Thyroid gland (tissue), 4 donors: ENCODE measurements at regions not wholly inside any gene's neighbourhood (a gene's known extent, or its start where the extent isn't known, plus 50 kb on each side); places are given as distances from the start of the nearest gene placed in this dataset.

Experiments
- DNase-seq, 2 donors: peaks; one replicate each; pipeline ENCODE4 v3.0.0-alpha.2; 2019
- H3K27ac ChIP-seq, 3 donors: fragments of 200-600 bp; sonication (generic); 1 replicate in 2 of 3; 2 replicates in 1 of 3; pipeline ENCODE4 v1.5.1; 2016 to 2019; ENCODE audit warnings: mild to moderate bottlenecking in 1 of 3, moderate library complexity in 1 of 3
- H3K27me3 ChIP-seq: fragments of 200-600 bp; sonication (generic); one replicate; pipeline ENCODE4 v1.5.1; 2019
- H3K36me3 ChIP-seq, 2 donors: fragments of 200-600 bp; sonication (generic); one replicate each; pipeline ENCODE4 v1.5.1; 2016 to 2019
- H3K4me1 ChIP-seq, 2 donors: fragments of 200-600 bp; sonication (generic); one replicate each; pipeline ENCODE4 v1.5.1; 2017 to 2019
- H3K4me3 ChIP-seq, 3 donors: fragments of 200-600 bp; sonication (generic); replicated peaks in 1 of 3; 1 replicate in 2 of 3; 2 replicates in 1 of 3; pipeline ENCODE4 v1.5.1; 2016; ENCODE audit warnings: mild to moderate bottlenecking in 1 of 3
- H3K9me3 ChIP-seq: fragments of 200-600 bp; sonication (generic); one replicate; pipeline ENCODE4 v1.5.1; 2017
- POLR2A ChIP-seq, 2 donors: fragments of 450-650 bp; IDR thresholded peaks; one replicate each; pipeline ENCODE4 v1.6.1; 2017; ENCODE audit warnings: antibody characterized with exemption in 2 of 2, mild to moderate bottlenecking in 2 of 2, moderate library complexity in 1 of 2
- WGBS, 2 donors: methylation state at CpG; one replicate each; pipeline ENCODE4 v1.1.5; 2017; 5-methylcytosine and 5-hydroxymethylcytosine counted together
- intact Hi-C: fragments of 100-400 bp; cut with DNase I; formaldehyde crosslinking; loops from one replicate; pipeline ENCODE4 v1.15.1; 2023
- TF ChIP-seq, protein P1 (sequence below), 6 experiments: fragments of 200-600 bp in 3 of 6; fragments of 450-650 bp in 3 of 6; sonication (generic) in 3 of 6; IDR thresholded peaks; one replicate each; pipeline ENCODE4 v1.5.1; 2016 to 2019; ENCODE audit warnings: antibody characterized with exemption in 6 of 6, mild to moderate bottlenecking in 2 of 6, inconsistent platforms in 1 of 6, moderate library complexity in 1 of 6

- H3K4me1 ChIP-seq = peaks cover 5 to 7% of the 10 kb centered on the region in 2 donors
- no peaks in the 10 kb centered on the region for H3K36me3 ChIP-seq
- H3K27ac ChIP-seq = no peak overlapping the region
- intact Hi-C loops = no loop called here
- no peak overlapping the region for H3K4me3 ChIP-seq
- TF ChIP-seq, protein P1, sequence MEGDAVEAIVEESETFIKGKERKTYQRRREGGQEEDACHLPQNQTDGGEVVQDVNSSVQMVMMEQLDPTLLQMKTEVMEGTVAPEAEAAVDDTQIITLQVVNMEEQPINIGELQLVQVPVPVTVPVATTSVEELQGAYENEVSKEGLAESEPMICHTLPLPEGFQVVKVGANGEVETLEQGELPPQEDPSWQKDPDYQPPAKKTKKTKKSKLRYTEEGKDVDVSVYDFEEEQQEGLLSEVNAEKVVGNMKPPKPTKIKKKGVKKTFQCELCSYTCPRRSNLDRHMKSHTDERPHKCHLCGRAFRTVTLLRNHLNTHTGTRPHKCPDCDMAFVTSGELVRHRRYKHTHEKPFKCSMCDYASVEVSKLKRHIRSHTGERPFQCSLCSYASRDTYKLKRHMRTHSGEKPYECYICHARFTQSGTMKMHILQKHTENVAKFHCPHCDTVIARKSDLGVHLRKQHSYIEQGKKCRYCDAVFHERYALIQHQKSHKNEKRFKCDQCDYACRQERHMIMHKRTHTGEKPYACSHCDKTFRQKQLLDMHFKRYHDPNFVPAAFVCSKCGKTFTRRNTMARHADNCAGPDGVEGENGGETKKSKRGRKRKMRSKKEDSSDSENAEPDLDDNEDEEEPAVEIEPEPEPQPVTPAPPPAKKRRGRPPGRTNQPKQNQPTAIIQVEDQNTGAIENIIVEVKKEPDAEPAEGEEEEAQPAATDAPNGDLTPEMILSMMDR (IDR thresholded peaks at IDR 0.05) = no peak
- no peak for TF ChIP-seq POLR2A (IDR thresholded peaks at IDR 0.05)
- peak; percentile 66 to 80 for DNase-seq
- no peaks in the 10 kb centered on the region for H3K9me3 ChIP-seq
- H3K27me3 ChIP-seq = peaks cover 4% of the 10 kb centered on the region
- WGBS, 2 donors = 29 to 35% methylated on average over 6 of the region's 6 CpGs
Observed at GRCh38 chr12:3362737-3363136, 128.3 kb upstream of the PRMT8 start.

- no peak for TF ChIP-seq POLR2A (IDR thresholded peaks at IDR 0.05)
- TF ChIP-seq, protein P1 (IDR thresholded peaks at IDR 0.05) = no peak
- peaks cover 5 to 7% of the 10 kb centered on the region in 2 donors for H3K4me1 ChIP-seq
- DNase-seq = no peak
- H3K36me3 ChIP-seq = no peaks in the 10 kb centered on the region
- intact Hi-C loops = no loop called here
- H3K27me3 ChIP-seq = peaks cover 4% of the 10 kb centered on the region
- no peak overlapping the region for H3K4me3 ChIP-seq
- H3K27ac ChIP-seq = no peak overlapping the region
- no peaks in the 10 kb centered on the region for H3K9me3 ChIP-seq
- WGBS, 2 donors = 84 to 87% methylated on average over 9 of the region's 9 CpGs
Observed at GRCh38 chr12:3363608-3364007, 127.4 kb upstream of the PRMT8 start.

DNA sequence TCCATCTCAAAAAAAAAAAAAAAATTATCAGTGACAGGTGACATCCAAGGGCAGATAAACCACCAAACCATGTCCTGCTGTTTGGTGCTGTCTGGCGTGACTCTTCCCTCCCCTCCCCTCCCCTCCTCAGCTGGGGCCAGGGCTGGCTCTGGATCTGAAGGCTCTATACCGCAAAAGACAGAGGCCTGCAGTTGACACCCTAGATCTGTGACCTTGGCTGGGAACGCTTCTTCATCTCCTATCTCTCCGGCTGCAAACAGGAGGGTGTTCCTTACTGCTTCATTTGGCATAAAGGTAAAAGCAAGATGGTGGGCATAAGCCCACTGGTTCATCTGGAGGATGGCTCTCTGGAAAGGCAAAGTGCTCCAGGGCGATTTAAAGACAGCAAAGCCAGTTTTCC lies 126.8 kb upstream of the PRMT8 start:
- 87 to 90% methylated on average over 5 of the region's 5 CpGs for WGBS, 2 donors
- Histone ChIP-seq H3K4me3 (no peak overlapping the region), H3K4me1 (peaks cover 5 to 7% of the 10 kb centered on the region in 2 donors), H3K36me3 (no peaks in the 10 kb centered on the region), H3K9me3 (no peaks in the 10 kb centered on the region), H3K27me3 (peaks cover 4% of the 10 kb centered on the region), H3K27ac (no peak overlapping the region)
- TF ChIP-seq POLR2A (IDR thresholded peaks at IDR 0.05) = no peak
- TF ChIP-seq, protein P1 (IDR thresholded peaks at IDR 0.05) = no peak
- intact Hi-C loops = no loop called here
- DNase-seq = no peak

- TF ChIP-seq, protein P1 (IDR thresholded peaks at IDR 0.05) = no peak
- TF ChIP-seq POLR2A (IDR thresholded peaks at IDR 0.05) = no peak
- 77% methylated on average over 13 of the region's 13 CpGs for WGBS, 2 donors
- Histone ChIP-seq H3K27me3 (peaks cover 4% of the 10 kb centered on the region), H3K4me1 (peaks cover 5 to 7% of the 10 kb centered on the region in 2 donors), H3K4me3 (no peak overlapping the region), H3K27ac (no peak overlapping the region), H3K9me3 (no peaks in the 10 kb centered on the region), H3K36me3 (no peaks in the 10 kb centered on the region)
- intact Hi-C loops = no loop called here
- DNase-seq = no peak
Observed at GRCh38 chr12:3364661-3365462, 126.1 kb upstream of the PRMT8 start.
